Activated CD8-positive, alpha-beta memory T cell treated with anti-CD3 and anti-CD28 coated beads, Interleukin-2, amount 50 U/mL, for 1 hour (primary cell): ENCODE measurements at regions not wholly inside any gene's neighbourhood (a gene's known extent, or its start where the extent isn't known, plus 50 kb on each side); places are given as distances from the start of the nearest gene placed in this dataset.
A peak's percentile ranks its signal among the peaks of the same experiment; 100 is the strongest.
"Not testable (repeated sequence)": the region's sequence is repeated elsewhere in the genome, so short reads cannot be mapped to it uniquely, and the experiment has no call there.

ENCODE experiments used
- DNase-seq: peaks from one replicate; pipeline ENCODE4 v3.0.0-alpha.2; 2020; ENCODE audit errors: extremely low read depth

GRCh38 chr7:67301667-67302066 lies 305.0 kb downstream of the TYW1 start:
- no peak for DNase-seq

DNA sequence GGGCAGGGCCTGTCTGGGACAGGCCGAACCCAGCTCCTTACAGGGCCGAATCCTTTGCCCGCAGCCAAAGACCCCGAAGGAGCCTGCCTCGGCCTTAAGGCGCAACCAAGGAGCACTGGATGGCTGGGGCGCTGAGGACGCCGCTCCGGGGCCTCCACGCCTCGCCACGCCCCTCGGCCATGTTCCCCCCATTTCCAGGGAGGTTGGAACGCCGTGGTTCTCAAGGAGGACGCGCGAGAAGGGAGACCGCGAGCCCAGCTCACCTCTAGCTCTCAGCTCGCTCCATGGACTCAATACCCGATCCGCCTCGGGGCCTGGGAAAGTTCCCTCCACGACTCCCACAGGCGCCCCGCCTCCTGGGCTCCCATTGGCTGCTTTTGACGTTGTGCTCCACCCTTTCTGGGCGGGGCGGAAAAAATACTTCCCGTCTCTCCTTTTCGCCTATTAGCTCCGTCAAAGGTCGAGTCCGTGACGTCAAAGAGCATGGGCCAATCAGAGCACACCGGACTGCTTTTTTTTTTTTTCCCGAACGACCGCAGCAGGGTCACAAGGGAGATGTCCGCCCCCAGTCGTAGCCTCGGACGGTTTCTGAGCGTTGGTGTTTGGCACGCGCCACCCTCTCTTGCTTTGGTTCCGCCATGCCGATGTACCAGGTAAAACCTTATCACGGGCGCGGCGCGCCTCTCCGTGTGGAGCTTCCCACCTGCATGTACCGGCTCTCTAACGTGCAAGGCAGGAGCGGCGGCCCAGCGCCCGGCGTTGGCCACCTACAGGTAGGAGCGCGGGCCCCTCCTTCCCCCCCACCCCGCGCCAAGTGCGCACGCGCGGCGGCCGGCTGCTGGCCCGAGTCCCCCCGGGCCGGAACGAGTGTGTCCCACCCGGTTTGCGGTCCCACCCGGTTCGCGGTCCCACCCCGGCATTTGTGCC lies 305.7 kb downstream of the TYW1 start:
- DNase-seq: peak; percentile 97

DNA sequence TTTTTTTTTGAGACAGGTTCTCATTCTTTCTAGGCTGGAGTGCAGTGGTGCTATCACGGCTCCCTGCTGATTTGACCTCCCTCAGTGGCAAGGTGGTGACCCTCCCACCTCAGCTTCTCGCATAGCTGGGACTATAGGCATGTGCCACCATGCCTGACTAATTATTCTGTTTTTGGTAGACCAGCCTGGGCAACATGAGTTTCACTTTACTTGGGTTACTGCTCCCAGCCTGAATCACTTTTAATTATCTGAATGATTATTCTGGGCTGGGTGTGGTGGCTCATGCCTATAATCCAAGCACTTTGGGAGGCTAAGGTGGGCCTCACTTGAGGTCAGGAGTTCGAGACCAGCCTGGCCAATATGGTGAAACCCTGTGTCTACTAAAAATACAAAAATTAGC lies 308.2 kb downstream of the TYW1 start:
- DNase-seq: not testable (repeated sequence)

GRCh38 chr7:67306331-67306730 lies 309.7 kb downstream of the TYW1 start:
- DNase-seq: no peak

DNA sequence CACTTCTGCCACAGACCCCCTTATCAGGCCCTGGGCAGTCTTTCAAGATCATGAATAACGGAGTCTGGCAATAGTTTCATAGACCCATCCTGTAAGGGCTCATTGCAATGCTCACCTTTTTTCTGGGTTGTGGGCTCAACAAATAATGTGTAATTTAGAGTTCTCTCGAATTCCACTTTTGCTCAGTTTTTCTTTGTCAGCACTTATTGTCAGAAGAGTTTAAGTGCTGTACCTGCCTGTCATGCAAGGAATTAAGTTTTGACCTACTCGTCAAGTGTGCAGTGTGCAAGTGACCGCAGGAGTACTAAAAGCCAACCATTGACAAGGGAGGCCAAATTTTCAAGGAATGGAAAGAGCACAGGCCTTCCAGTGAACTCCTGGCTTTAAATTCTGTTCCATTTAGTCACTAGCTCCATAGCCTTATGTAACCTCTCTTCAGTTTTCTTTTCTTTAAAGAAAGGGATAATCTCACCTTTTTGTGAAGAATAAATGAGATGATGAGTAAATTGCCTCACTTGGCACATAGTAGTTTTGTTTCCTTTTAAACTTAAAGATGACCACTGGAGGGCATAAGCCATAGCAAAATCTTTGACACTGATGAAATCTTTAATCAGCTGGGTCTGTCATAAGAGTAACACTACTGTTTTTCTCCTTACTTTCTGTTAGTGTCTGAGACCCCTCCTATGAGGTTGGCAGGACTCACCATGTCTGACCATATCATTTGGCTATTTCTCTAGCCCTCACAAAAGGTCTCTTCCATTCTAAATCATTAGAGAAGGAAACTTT lies 313.3 kb downstream of the TYW1 start:
- no peak for DNase-seq

- DNase-seq: no peak
Observed at GRCh38 chr7:67311901-67312300, 315.3 kb downstream of the TYW1 start.

DNA sequence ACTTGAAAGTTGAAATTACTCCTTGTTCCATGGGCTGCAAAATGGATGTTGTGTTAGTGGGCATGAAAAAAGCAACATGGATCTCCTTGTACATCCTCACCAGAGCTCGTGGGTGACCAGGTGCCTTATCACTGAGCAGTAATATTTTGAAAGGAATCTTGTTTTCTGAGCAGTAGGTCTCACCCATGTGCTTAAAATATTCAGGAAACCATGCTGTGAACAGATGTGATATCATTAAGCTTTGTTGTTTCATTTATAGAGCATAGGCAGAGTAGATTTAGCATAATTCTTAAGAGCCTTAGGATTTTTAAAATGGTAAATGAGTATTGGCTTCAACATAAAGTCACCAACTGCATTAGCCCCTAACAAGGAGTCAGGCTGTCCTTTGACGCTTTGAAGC lies 316.6 kb downstream of the TYW1 start:
- no peak for DNase-seq

GRCh38 chr7:67316902-67317301 lies 320.3 kb downstream of the TYW1 start:
- DNase-seq: not testable (repeated sequence)

DNA sequence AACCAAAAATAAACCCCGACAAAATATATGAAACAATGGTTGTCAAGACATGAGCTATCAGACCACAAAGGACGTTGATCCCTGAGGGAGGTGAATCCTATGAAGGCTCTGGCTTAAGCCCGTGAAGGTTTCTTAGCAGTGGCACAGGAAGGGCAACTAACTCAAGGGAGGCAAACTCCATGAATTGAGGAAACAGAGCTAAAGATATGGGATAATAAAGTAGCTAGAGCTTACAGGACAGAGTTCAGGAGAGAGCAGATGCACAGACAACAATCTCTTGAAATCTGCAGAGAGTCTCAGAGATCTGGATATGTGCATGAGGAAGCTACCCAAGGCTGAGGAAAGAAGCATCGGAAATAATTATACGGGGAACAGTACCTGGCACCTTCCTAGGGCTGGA lies 331.6 kb downstream of the TYW1 start:
- not testable (repeated sequence) for DNase-seq

- DNase-seq: not testable (repeated sequence)
Observed at GRCh38 chr7:67335165-67335564, 338.5 kb downstream of the TYW1 start.

GRCh38 chr7:67335663-67336062 lies 339.0 kb downstream of the TYW1 start:
- DNase-seq: not testable (repeated sequence)

- DNase-seq: not testable (repeated sequence)
Observed at GRCh38 chr7:67338545-67338944, 341.9 kb downstream of the TYW1 start.

GRCh38 chr7:67341153-67341768 lies 344.6 kb downstream of the TYW1 start:
- DNase-seq: no peak

- DNase-seq: no peak
Observed at GRCh38 chr7:67343114-67343513, 346.5 kb downstream of the TYW1 start.

GRCh38 chr7:67343572-67343971 lies 346.9 kb downstream of the TYW1 start:
- no peak for DNase-seq

GRCh38 chr7:67344481-67345193 lies 348.0 kb downstream of the TYW1 start:
- no peak for DNase-seq

DNA sequence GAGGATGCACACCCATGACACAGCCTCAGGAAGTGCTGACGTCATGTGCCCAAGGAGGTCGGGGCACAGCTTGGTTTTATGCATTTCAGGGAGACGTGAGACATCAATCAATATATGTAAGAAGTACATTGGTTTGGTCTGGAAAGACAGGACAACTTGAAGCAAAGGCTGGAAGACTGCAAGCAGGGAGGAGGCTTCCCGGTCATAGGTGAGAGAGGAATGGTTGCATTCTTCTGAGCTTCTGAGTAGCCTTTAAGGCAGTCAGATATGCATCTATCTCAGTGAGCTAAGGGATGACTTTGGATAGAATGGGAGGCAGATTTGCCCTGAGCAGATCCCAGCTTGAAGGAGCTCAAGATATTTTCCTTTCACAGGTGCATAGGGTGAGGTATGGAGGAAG lies 349.5 kb downstream of the TYW1 start:
- DNase-seq: no peak

GRCh38 chr7:67346876-67347275 lies 350.2 kb downstream of the TYW1 start:
- no peak for DNase-seq

GRCh38 chr7:67348171-67348570 lies 351.5 kb downstream of the TYW1 start:
- DNase-seq: no peak

DNA sequence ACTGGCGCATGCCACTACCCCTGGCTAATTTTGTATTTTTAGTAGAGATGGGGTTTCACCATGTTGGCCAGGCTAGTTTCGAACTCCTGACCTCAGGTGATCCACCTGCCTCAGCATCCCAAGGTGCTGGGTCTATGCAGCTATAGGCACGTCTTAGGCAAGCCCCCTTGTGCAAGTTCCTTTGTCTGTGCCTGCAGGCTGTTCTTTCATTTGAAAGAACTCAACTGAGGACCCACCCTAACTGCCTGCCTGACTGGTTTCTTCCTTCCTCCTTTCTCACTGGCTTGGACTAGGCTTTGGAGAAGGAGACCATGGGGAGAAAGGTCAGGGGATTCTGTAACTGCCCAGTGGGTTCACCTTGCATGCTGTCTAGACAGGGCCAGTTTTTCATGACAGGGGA lies 361.0 kb downstream of the TYW1 start:
- not testable (repeated sequence) for DNase-seq

GRCh38 chr7:67358316-67358715 lies 361.7 kb downstream of the TYW1 start:
- DNase-seq: not testable (repeated sequence)

DNA sequence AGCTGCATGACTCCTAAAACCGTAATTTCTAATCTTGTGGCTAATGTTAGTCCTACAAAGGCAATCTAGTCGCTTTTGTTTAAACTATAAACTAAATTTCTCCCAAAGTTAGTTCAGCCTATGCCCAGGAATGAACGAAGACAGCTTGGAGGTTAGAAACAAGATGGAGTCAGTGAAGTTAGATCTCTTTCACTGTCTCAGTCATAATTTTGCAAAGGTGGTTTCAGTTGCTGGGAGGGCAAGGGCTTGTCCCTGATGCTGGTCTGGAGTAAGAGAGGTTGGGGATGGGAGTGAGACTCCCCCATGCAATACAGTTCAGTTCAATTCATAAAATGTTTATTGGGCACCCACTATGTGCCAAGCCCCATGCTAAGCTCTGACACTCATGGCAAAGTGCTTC lies 362.1 kb downstream of the TYW1 start:
- DNase-seq: not testable (repeated sequence)
